ENCODE measurements at regions not wholly inside any gene's neighbourhood (a gene's known extent, or its start where the extent isn't known, plus 50 kb on each side); places are given as distances from the start of the nearest gene placed in this dataset.

DNA sequence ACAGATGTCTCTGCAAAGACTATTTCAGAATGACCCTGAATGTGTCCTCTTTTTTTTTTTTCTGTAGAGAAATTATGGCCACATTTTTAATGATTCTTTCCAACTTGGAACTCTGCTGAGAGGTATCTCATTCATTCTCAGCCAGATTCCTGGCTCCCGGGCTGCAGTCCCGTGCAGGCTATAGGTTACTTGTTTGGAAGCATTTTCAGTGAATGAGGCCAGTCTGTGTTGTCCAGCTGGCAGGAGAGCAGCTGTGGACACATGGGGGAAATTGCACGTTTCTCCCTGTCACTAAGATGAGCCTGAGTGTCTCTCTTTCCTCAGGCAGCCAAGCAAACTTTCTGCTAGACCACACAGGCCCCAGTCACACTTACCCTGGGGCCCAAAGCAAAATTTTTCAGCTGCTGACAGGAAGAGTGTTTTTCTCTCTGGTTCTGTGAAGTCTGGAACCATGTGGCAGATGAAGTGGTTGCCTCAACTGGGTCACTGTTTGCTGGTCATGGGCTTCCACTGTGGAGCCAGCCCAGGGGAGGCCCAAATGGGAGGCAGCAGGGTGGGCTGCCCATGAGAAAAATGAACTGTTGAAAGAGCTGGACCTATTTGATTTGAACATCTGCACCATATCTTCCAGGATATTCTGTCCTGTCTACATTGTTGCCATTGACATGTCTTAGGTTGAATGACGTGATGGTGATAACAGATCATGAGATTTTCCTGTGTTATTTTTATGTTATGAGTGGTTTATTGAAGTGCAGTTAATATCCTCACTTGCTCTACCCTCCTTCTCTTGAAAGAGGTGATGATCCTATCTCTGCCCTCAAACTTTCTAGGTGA lies 431.2 kb downstream of the LPIN1 start:
- DNase-seq, result no peak

DNA sequence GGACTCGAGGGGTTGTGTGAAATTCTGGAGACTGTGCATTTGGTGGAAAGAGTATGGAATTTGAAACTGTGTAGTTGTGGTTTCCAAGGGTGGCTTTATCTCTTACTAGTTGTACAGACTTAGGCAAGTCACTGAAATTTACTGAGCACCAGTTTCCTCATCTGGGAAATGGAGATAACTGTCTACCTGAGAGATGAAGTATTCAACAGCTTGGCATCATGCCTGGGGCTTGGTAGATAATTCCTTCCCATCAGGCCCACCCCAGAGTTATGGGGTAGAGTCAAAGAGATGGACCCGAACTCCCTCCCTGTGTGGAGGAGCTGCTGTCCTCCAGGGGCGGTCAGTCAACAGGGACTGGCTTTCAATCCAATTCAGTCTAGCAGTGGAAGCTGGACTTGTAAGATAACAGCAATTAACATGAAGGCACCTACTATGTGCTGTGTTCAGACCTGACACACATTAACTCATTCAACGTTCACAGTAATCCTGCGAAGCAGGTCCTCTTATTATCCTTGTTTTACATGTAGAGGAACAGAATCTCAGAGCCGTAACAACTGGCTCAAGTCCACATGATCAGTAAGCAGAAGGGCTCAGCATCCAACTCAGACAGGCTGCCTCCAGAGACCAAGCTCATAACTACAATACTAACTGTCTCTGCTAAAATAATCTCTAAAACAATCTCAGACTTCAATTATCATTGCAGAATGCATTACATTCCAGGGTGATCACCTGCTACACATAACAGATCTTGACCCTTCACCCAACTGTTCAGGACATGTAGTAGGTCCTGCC lies 432.1 kb downstream of the LPIN1 start:
- no peak for DNase-seq

DNA sequence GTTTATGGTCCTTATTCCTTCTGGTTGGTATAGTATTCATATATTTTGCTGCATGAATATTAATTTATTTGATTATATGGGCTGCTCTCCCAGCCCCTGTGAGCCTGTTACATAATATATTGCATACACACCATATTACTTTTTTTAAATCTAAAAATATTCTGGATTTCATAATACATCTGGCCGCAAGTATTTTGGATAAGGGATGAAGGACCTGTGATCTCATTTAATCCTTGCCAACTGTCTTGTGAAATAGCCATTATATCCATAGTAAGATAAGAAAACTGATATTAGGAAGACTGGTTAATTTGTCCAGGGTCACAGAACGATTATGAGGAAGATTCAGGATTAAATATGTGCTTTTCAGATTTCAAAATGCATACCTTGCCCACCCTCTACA lies 433.6 kb downstream of the LPIN1 start:
- DNase-seq, result no peak

DNA sequence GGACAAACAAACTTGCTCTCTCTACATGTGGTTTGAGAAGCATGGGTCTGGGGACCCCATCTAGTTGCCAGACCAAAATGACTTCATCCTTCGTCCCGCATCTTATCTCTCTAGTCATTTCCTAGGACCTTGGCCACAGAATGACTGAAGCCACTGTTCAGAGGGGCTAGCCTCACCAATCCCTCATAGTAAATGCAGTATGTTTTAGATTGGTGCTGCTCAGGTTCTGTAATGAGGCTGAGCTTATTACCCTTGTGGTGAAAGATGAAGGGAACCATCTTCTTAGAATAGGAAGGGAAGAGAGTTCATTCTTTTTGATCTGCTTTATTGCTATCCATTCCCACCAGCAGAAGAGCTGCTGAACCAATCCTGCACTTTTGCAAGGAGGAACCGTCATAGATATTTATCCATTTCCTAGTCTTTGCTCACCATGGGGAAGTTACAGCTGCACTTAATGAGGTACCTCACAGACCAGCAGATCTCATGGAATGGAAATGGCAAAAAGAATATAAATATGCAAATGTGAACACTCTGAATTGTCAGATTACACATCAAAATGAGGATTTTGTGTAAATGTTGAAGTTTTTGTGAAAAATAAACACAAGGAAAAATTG lies 436.7 kb downstream of the LPIN1 start:
- no peak for DNase-seq

DNA sequence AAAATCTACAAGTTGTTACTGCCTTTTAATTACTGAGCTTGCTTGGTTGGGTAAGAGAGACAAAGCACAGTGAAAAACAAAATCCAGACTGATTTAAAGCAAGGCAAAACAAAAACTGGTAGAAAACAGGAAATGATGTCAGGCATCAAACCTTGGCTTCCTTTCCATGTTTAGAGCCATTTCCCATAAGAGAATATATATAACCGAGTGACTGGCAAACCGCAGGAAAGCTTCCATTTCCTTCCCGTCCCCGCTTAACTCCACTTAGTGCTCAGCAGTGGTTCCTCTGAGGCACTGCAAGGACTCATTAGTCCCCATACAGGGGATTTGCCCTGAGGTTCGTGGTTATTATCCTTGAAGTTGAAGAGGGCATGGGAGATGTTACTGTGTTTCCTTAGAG lies 446.3 kb downstream of the LPIN1 start:
- DNase-seq, result peak; percentile 22

DNA sequence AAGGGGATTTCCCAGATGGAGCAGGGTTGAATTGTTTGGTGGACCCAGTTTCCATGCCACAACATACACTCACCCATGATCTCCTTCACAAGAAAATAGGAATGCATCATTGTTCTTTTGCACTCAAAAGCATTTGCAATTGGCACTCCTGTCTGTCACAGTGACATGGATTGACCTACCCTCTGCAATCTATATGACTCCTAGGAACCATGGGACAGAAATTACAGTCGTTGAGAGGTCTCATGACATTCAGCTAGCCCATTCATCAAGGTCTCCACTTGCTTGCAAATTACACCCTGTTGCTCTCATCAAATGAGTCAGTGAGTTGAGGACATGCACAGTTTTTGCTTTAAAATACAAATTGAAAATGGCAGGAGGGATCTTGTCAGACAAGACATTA lies 448.5 kb downstream of the LPIN1 start:
- DNase-seq, result no peak

DNA sequence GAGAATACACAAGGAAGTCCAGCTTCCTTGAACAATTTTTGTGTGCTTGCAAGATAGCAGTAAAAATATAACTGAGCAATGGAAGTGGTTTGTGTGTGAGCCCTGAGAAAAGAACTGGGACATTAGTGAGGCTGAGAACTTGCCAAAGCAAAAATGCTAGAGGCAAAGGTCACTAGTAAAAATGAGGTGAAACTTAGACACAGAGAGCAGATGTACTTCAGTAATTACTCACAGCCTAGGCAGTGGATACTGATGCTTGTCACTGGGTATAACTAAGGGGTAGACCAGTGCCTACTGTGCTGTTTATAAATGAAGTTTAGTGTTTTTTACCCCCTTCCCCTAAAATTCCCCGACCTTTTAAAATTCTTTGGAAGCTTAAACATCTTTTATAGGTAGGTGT lies 450.1 kb downstream of the LPIN1 start:
- no peak for DNase-seq

DNA sequence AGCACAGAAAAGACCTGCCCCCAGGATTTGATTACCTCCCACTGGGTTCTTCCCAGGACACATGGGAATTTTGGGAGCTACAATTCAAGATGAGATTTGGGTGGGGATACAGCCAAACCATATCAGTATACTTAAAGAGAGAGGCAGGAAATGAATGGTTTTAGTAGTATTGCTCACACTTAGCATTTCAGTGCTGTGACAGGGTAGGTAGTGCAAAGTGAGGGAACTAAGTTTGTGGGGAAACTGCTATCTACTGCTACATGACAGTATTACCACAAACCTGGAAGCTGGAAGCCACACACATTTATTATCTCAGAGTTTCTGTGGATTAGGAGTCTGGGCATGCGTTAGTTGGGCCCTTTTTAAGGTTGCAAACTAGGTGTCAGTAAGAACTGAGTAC lies 450.7 kb downstream of the LPIN1 start:
- DNase-seq, result no peak

DNA sequence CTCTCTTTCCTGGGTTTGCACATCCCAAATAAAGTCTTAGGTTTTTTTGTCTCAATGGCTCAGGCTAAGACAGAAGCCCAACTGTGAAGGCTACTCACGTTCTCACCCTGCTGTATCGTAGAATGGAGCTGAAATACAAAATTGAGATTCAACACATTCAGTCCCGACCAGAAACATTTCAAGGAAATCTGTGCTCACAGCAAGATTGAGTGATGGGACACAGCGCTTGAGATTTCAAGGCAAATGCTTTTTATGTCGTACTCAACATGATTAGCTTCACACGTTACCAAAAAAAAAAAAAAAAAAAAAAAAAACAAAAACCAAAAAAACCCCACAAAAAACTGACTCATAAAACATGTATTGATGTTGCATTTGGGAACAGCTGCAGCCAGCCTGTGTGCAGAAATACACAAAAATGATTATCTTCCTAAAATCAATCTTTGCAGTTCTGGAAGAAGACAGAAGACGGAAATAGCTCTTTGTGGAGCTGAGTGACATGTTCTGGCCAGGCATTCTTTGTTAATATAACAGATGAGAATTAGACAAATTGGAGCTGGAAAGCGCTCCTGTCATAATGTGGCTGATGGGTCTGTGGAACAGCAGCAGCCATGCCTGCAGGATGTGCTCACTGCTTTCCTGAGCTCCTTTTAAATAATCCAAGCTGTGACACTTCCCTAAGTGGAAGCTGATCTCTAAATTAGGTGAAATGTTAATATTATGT lies 453.2 kb downstream of the LPIN1 start:
- no peak for DNase-seq

DNA sequence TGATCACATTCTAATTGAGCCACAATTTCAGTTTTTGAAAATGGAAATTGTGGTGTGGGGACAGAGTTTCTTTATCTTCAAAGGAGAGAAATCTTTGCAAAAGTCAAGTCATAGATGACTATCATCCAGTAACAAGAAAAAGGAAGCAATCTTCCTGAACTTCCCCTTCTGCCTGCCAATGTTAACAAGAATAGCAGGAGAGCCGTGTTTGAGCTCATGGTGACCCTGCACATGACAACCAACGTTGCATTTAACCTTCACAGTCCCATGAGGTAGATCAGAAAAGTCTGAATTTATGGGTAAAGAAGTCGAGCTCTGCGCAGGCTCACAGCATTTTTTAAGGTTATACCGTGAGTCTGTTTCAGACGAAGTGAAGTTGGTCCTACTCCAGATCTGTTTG lies 454.9 kb downstream of the LPIN1 start:
- DNase-seq, result no peak

DNA sequence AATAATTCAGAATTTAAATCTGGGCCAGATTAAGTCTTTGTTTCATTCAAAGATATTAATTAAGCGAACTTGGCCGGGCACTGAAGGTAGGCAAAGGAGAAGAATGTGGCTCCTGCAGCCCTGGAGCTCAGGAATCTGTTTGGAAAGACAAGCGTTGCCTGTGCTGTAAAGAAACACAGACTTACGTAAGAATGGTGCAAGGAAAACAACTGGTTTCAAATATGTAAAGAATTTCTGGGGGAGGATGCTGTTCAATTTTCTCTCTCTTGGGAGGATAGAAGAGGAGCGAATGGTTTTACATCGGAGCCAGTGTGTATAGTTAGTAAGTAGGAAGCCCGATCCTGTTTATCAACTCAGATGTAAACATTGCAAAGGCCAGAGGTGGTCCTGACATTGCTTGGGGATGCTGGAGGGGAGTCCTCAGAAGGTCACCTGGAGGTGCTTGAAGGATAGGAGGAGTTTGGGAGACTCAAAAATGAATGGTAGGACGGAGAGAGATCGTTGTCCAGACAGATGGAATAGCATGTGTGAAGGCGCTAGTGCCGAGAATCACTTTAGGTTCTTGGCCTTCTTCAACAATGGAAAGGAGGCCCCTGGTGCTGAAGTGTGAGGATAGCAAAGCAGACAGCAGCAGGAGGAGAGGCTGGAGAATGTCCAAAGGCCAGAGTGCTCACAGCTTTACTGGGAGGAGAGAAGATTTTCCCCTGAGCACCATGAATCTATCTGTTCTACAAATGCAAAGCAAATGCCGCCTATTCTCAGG lies 456.1 kb downstream of the LPIN1 start:
- DNase-seq, result no peak

DNA sequence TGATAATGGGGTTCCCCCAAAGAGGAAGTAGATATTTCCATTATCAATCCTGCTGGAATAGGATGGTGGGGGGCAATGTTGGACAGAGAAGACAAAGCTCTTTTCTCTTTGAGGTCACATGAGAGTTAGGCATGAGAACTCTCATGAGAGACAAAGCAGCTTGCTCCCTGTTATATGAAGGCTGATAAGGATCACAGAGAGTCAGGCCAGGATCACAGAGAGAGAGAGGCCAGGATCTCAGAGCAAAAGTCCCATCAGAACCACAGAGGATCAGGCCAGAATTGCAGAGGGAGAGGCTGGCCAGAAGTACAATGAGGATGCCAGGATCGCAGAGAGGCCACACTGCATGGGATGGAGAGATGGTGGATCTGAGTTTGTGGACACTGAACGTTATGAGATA lies 457.1 kb downstream of the LPIN1 start:
- DNase-seq, result no peak

DNA sequence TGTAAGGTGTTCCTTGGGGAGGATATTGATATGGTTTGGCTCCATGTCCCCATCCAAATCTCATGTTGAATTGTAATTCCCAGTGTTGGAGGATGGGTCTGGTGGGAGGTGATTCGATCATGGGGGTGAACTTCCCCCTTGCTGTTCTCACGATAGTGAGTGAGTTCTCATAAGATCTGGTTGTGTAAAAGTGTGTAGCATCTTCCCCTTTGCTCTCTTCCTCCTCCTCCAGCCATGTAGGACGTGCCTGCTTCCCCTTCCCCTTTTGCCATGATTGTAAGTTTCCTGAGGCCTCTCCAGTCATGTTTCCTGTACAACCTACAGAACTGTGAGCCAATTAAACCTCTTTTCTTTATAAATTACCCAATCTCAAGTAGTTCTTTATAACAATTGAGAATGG lies 458.7 kb downstream of the LPIN1 start:
- DNase-seq, result no peak

DNA sequence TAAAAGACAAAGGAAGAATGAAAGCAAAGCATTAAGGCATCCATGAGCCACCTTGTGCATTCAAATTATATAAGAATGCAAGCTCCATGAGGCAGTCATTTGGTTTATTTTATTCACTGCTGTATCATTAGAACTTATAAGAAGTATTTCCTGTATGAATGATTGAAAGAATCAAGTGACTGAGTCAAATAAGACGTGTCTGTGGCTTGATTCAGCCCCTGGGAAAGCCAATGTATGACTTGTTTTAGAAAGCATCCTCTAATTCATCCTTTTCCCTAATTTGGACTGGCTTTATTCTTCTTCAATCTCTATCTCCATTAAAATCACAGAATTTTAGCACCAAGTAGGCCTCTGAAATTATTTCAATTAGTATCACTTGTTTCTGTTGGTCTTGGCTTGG lies 461.1 kb downstream of the LPIN1 start:
- DNase-seq, result no peak

DNA sequence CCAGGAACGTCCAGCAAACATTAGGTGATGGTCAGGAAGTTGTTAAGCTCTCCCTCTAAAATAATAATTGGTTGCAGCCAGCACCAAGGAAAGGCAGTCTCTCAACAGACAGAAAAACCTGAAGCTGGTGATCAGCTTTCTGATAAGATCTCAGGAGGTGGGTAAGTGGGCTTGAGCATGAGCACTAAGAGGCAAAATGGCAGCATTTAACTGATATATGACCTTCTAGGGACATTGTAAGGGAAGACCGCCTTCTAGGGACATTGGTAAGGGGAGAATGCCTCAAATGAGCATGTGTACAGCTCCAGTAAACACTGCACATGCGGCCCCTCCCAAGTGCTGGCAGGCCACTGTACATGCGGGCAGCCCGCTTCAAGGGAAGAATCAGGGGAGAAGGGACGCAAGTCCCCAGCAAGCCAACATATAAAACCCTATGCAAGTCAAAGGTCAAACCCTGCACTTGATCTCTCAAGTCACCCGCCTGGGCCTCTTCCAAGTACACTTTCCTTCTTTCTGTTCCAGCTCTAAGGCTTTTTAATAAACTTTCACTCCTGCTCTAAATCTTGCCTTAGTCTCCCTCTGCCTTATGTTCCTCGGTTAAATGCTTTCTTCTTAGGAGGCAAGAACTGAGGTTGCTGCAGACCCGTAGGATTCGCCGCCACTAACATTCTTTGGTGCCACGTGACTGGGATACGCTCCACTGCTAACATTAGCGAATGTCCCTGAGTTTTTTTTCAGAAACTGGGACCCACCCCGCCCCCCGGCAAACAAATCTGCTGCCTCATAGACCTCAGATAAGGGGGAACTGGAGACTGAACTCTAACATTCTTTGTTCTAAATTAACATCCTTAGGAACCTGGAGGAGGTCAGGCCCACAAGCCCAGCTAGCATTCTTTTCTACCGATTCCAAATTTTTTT lies 463.8 kb downstream of the LPIN1 start:
- no peak for DNase-seq

DNA sequence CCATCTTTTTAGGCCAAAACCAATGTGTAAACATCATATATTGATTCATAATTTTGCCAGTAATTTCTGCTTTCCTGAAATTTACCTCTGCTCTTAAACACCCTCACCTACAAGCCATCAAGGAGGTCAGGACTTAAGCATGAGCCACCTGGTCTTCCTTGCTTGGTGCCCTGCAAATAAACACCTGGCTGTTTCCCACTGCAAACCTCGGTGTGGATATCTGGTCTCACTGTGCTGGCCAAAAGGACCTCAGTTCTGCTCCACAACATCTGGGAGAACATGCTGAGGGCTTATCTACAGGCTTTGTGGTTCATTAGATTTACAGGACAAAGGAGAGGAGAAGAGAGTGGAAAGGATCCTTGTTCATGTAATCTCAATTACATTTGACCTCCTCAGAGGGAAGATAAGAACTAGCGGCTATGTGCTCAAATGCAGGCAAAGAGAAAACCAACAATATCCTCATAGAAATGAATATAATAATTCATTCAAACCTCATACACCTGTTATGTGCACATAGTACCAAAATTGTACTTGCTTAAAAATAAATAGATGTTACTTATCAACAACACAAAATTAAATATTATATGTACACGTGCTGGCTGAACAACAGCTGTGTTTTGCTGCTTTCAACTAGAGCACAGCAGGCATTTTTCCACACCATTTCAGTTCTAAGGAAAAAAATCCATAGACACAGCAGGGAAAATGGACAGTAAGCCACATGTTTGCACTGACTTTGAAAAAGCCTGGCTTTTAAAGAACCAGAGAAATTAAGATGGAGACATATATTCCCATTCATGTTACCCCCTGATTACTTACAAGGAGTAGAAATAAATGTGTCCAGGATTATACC lies 465.1 kb downstream of the LPIN1 start:
- DNase-seq, result no peak

DNA sequence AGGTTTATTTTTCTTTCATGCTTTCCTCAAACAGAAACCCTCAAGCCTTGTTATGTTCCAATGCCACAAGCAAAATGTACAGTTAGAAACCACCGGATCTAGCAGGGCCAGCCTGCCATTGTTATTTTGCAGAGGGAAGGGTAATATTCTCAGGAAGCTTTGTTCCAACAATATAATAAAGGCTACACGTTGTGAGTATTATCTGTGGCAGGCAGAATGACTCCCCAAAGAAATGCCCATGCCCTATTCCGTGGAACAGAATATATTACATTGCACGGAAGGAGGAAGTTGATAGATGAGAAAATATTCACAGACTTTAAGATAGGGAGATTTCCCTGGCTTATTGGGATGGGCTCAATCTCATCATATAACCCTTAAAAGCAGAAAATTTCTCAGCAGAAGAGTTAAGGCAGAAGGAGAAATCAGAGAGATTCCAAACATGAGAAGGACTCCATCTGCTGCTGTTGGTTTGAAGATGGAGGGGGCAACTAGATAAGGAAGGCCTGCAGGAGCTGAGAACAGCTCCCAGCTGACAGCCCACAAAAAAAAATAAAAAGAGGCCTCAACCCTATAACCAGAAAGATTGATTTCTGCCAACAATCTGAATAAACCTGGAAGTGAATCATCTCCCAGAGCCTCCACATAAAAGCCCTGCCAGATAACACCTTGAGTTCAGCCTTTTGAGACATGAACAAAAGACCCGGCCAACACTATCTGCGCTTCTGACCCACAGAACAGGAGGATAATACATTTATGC lies 466.6 kb downstream of the LPIN1 start:
- DNase-seq, result no peak

DNA sequence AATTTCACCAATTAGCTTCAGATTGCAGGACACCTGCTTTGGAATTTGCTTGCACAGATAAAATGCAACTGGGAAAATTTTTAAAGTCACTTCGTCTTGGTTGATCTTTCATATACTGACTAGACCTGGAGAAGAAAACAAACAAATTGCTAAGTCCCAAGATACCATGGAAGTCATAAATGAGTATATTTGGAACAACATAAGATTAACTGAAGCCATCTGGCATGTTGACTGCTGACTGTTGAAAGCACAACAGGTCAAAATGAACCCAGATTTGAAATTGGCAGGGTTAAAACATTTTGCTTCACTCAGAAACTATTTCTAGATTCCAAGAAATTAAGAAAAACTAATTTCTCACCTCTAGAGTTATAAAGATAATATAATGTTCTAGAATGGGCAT lies 470.7 kb downstream of the LPIN1 start:
- DNase-seq, result no peak

DNA sequence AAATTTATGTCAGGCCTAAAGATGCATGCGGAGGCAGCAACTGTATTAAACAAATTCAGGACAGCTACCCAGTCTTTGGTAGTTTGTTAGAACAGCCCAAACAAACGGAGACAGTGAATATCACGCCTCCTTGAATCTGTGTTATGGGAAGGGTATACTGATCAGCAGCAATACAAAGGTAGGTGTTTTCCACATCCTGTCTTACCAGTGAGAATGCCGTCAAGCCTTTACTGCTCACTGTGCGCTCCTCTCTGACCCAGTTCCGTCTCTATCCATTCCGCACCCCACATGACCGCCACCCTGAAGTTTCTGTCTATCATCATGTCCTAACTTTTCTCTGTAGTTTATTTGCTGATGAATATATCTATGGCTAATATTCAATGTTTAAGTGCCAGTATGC lies 473.3 kb downstream of the LPIN1 start:
- DNase-seq, result no peak

DNA sequence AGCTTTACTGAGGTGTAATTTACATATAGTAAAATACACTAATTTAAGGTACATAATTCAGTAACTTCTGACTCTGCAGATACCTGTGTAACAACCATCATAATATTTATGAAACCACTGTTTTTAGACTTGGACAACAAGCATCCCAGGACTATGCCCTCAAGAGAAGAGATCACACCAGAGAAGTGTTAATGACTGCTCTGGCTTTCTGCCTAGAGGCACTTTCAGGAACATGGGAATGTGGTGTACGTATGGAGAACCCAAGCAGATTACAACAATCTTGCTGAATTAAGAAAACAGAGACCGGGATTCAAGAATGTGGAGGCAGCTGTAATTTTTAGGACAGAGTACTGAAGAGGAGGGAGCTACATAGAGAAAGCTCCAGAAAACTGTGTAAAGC lies 475.2 kb downstream of the LPIN1 start:
- no peak for DNase-seq

Data from CD4-positive, alpha-beta T cell treated with Interleukin-10 for 1 hour (primary cell).